A673 (cell line): ENCODE measurements at regions not wholly inside any gene's neighbourhood (a gene's known extent, or its start where the extent isn't known, plus 50 kb on each side); places are given as distances from the start of the nearest gene placed in this dataset.

Source experiments
- CTCF ChIP-seq: fragments of 300-800, 200-600 bp; sonication (generic); conservative IDR thresholded peaks from 2 replicates; pipeline ENCODE4 v1.5.1; 2017; ENCODE audit warnings: low read depth, mild to moderate bottlenecking, antibody characterized with exemption, low read length, moderate library complexity, mixed read lengths
- EZH2 ChIP-seq: fragments of 200-600 bp; sonication (generic); IDR thresholded peaks from 2 replicates; pipeline ENCODE4 v1.6.1; 2017; ENCODE audit warnings: borderline replicate concordance, low read depth, mild to moderate bottlenecking, mixed read lengths, antibody characterized with exemption, low read length; ENCODE audit not compliant: poor library complexity, severe bottlenecking

- TF ChIP-seq CTCF (no peak), EZH2 (no peak)
These were observed 51.2 kb upstream of the DAPL1 start for GRCh38 chr2:158743879-158744278.
